Ovary (tissue), 3 donors: ENCODE measurements at regions not wholly inside any gene's neighbourhood (a gene's known extent, or its start where the extent isn't known, plus 50 kb on each side); places are given as distances from the start of the nearest gene placed in this dataset.

Source experiments
- CTCF ChIP-seq, 3 donors: fragments of 450-650 bp in 2 of 3; fragments of 200-600 bp in 1 of 3; IDR thresholded peaks; one replicate each; pipeline versions ENCODE4 v1.5.1 to v1.8.0; 2016 to 2022; ENCODE audit warnings: antibody characterized with exemption in 3 of 3, mild to moderate bottlenecking in 1 of 3
- EP300 ChIP-seq: sonication (generic); formaldehyde crosslinking; IDR thresholded peaks from one replicate; pipeline ENCODE4 v1.6.1; 2017; ENCODE audit warnings: antibody characterized with exemption
- POLR2A ChIP-seq: fragments of 450-650 bp; IDR thresholded peaks from one replicate; pipeline ENCODE4 v1.6.1; 2017; ENCODE audit warnings: antibody characterized with exemption, mild to moderate bottlenecking, moderate library complexity
- donor health status: DM: no; HTN: no; CAD: no.

GRCh38 chr5:18990852-18991251 lies 997.1 kb downstream of the CDH18 start:
- TF ChIP-seq CTCF (IDR thresholded peaks at IDR 0.05) = no peak
- no peak for TF ChIP-seq POLR2A
- no peak for TF ChIP-seq EP300
